Chondrocyte (in vitro differentiated cells): ENCODE measurements at regions not wholly inside any gene's neighbourhood (a gene's known extent, or its start where the extent isn't known, plus 50 kb on each side); places are given as distances from the start of the nearest gene placed in this dataset.

Experiments
- DNase-seq: peaks from one replicate; pipeline ENCODE4 v3.0.0; 2021; ENCODE audit warnings: mixed read lengths, low spot score
- H3K27ac Mint-ChIP-seq: one replicate; pipeline ENCODE4 v1.8.0; 2021; ENCODE audit warnings: mild to moderate bottlenecking, moderate library complexity, mixed read lengths; ENCODE audit not compliant: unreplicated experiment
- H3K27me3 Mint-ChIP-seq: 2 replicates; pipeline ENCODE4 v1.8.0; 2021; ENCODE audit warnings: low read depth, mixed read lengths
- H3K36me3 Mint-ChIP-seq: 2 replicates; pipeline ENCODE4 v1.8.0; 2021; ENCODE audit warnings: low read depth, mixed read lengths
- H3K4me1 Mint-ChIP-seq: 2 replicates; pipeline ENCODE4 v1.8.0; 2021; ENCODE audit warnings: low read depth, mild to moderate bottlenecking, mixed read lengths
- H3K4me3 Mint-ChIP-seq: one replicate; pipeline ENCODE4 v1.8.0; 2021; ENCODE audit warnings: mild to moderate bottlenecking, moderate library complexity, mixed read lengths; ENCODE audit not compliant: unreplicated experiment
- H3K9me3 Mint-ChIP-seq: 2 replicates; pipeline ENCODE4 v1.8.0; 2021; ENCODE audit warnings: low read depth, mixed read lengths
- TF ChIP-seq, protein P1 (sequence below): fragments of 200-600 bp; sonication (generic); IDR thresholded peaks from 2 replicates; pipeline ENCODE4 v1.5.0; 2021; ENCODE audit warnings: antibody characterized with exemption, mild to moderate bottlenecking, moderate library complexity

DNA sequence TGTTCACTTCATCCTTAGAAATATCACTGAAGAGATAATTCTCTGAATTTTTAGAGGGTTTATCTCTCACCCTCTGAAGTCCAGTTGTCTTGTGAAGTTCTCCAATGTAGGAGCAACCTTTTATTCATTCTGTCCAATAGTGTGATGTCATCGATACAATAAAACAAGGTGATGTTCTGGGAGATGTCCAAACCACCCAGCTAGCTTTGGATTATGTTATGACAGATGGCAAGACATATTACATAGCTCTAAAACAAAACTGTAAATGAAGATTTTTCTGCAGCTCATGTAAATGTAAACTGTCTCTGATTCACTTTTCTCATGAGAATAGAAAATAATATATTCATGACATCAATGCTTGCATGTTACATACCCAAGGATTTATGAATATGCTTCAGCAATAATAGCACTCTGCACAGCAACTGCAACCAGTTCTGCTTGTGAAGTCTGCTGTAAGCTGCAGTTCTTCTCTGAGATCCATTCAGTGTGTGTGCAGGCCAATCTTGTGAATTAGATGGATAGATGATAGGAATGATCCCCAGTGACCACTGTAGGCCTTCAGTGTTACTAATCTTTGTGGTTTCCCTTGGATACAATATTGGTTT is 172.6 kb upstream of the CDH12 start:
- Mint-ChIP-seq H3K27me3 (peaks cover 5% of the 10 kb centered on the region), H3K9me3 (peaks cover 2% of the 10 kb centered on the region), H3K4me1 (no peaks in the 10 kb centered on the region), H3K36me3 (no peaks in the 10 kb centered on the region), H3K4me3 (no peak overlapping the region), H3K27ac (no peak overlapping the region)
- TF ChIP-seq, protein P1, sequence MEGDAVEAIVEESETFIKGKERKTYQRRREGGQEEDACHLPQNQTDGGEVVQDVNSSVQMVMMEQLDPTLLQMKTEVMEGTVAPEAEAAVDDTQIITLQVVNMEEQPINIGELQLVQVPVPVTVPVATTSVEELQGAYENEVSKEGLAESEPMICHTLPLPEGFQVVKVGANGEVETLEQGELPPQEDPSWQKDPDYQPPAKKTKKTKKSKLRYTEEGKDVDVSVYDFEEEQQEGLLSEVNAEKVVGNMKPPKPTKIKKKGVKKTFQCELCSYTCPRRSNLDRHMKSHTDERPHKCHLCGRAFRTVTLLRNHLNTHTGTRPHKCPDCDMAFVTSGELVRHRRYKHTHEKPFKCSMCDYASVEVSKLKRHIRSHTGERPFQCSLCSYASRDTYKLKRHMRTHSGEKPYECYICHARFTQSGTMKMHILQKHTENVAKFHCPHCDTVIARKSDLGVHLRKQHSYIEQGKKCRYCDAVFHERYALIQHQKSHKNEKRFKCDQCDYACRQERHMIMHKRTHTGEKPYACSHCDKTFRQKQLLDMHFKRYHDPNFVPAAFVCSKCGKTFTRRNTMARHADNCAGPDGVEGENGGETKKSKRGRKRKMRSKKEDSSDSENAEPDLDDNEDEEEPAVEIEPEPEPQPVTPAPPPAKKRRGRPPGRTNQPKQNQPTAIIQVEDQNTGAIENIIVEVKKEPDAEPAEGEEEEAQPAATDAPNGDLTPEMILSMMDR = no peak
- no peak for DNase-seq

DNA sequence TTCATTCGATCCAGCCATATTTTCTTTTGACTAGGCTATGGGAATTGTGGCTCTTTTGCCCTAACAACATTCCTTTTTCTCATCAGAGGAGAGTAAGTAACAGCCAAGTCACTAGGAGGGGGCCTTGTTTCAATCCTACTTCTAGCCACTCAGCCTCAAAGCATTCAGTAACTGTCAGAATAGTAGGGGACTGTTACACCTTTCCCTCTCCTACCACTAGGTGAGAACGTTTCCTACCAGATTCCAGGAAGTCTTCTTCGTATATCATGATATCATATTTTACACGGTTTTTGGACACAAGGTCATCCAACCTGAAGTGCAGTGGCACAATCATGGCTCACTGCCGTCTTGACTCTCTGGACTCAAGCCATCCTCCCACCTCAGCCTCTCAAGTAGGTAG is 171.3 kb upstream of the CDH12 start:
- peaks cover 5% of the 10 kb centered on the region for H3K27me3 Mint-ChIP-seq
- H3K27ac Mint-ChIP-seq = no peak overlapping the region
- no peak overlapping the region for H3K4me3 Mint-ChIP-seq
- H3K4me1 Mint-ChIP-seq = no peaks in the 10 kb centered on the region
- TF ChIP-seq, protein P1 = no peak
- peaks cover 3% of the 10 kb centered on the region for H3K9me3 Mint-ChIP-seq
- no peak for DNase-seq
- H3K36me3 Mint-ChIP-seq = no peaks in the 10 kb centered on the region

DNA sequence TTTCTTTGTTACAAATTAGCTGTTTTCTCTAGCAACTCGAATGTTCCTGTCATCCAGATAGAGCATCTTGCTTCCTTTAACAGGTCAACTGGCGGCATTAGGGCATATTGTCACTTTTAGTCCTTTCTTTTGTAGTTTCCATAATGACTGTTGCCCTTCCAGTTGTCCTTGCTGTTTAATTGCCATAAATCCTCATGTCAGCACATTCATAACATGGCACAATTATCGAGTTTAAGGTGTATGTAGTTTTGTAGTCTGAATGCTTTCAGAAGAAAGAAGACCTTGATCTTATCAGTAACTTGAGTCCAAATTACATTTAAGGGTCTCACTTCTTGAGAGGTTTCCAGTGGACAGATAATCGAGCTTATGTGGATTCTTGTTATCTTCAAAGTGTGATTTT is 161.7 kb upstream of the CDH12 start:
- Mint-ChIP-seq H3K27me3 (peaks cover 15% of the 10 kb centered on the region), H3K36me3 (no peaks in the 10 kb centered on the region), H3K27ac (no peak overlapping the region), H3K4me1 (no peaks in the 10 kb centered on the region), H3K4me3 (no peak overlapping the region), H3K9me3 (no peaks in the 10 kb centered on the region)
- TF ChIP-seq, protein P1 = no peak
- no peak for DNase-seq

GRCh38 chr5:23014266-23014665 is 161.1 kb upstream of the CDH12 start:
- TF ChIP-seq, protein P1 = no peak
- Mint-ChIP-seq H3K4me1 (no peaks in the 10 kb centered on the region), H3K36me3 (no peaks in the 10 kb centered on the region), H3K9me3 (no peaks in the 10 kb centered on the region), H3K27me3 (peaks cover 15% of the 10 kb centered on the region), H3K27ac (no peak overlapping the region), H3K4me3 (no peak overlapping the region)
- no peak for DNase-seq

- H3K27me3 Mint-ChIP-seq = peaks cover 12% of the 10 kb centered on the region
- H3K4me1 Mint-ChIP-seq = no peaks in the 10 kb centered on the region
- no peak for DNase-seq
- no peaks in the 10 kb centered on the region for H3K36me3 Mint-ChIP-seq
- H3K9me3 Mint-ChIP-seq = no peaks in the 10 kb centered on the region
- TF ChIP-seq, protein P1 = no peak
- H3K27ac Mint-ChIP-seq = no peak overlapping the region
- H3K4me3 Mint-ChIP-seq = no peak overlapping the region
These were observed 160.4 kb upstream of the CDH12 start for GRCh38 chr5:23013395-23013998.
